GM18498 (cell line): ENCODE measurements at regions not wholly inside any gene's neighbourhood (a gene's known extent, or its start where the extent isn't known, plus 50 kb on each side); places are given as distances from the start of the nearest gene placed in this dataset.
"Not testable (repeated sequence)": the region's sequence is repeated elsewhere in the genome, so short reads cannot be mapped to it uniquely, and the experiment has no call there.

Experiments
- ATAC-seq: cut with Tn5 transposase; IDR thresholded peaks from one replicate; pipeline ENCODE4 v1.9.1; 2021; ENCODE audit warnings: mild to moderate bottlenecking, moderate library complexity; ENCODE audit not compliant: unreplicated experiment

- no peak for ATAC-seq
These were observed 257.4 kb downstream of the KCNJ2 start for GRCh38 chr17:70426752-70427151.

GRCh38 chr17:70434536-70435490, 265.5 kb downstream of the KCNJ2 start:
- no peak for ATAC-seq

- ATAC-seq: no peak
These were observed 268.3 kb downstream of the KCNJ2 start for GRCh38 chr17:70437656-70438055.

GRCh38 chr17:70446446-70446845, 277.1 kb downstream of the KCNJ2 start:
- ATAC-seq: no peak

- no peak for ATAC-seq
These were observed 278.3 kb downstream of the KCNJ2 start for GRCh38 chr17:70447588-70447987.

- not testable (repeated sequence) for ATAC-seq
These were observed 283.7 kb downstream of the KCNJ2 start for GRCh38 chr17:70453075-70453474.

- no peak for ATAC-seq
These were observed 285.0 kb downstream of the KCNJ2 start for GRCh38 chr17:70454377-70454776.

- no peak for ATAC-seq
These were observed 285.6 kb downstream of the KCNJ2 start for GRCh38 chr17:70454908-70455307.

- ATAC-seq: no peak
These were observed 295.7 kb downstream of the KCNJ2 start for GRCh38 chr17:70464995-70465394.

GRCh38 chr17:70468661-70469060, 299.3 kb downstream of the KCNJ2 start:
- no peak for ATAC-seq

GRCh38 chr17:70473049-70473448, 303.7 kb downstream of the KCNJ2 start:
- ATAC-seq: no peak

- ATAC-seq: no peak
These were observed 307.0 kb downstream of the KCNJ2 start for GRCh38 chr17:70476368-70476767.

GRCh38 chr17:70478902-70479301, 309.6 kb downstream of the KCNJ2 start:
- no peak for ATAC-seq

- no peak for ATAC-seq
These were observed 310.4 kb downstream of the KCNJ2 start for GRCh38 chr17:70479779-70480178.

GRCh38 chr17:70483624-70484023, 314.3 kb downstream of the KCNJ2 start:
- ATAC-seq: no peak

- no peak for ATAC-seq
These were observed 314.7 kb downstream of the KCNJ2 start for GRCh38 chr17:70484050-70484449.

GRCh38 chr17:70484496-70484895, 315.2 kb downstream of the KCNJ2 start:
- ATAC-seq: no peak

GRCh38 chr17:70492368-70492767, 323.0 kb downstream of the KCNJ2 start:
- ATAC-seq: no peak

- ATAC-seq: no peak
These were observed 324.0 kb downstream of the KCNJ2 start for GRCh38 chr17:70493277-70493874.

GRCh38 chr17:70498631-70499030, 329.3 kb downstream of the KCNJ2 start:
- no peak for ATAC-seq

- ATAC-seq: no peak
These were observed 329.9 kb downstream of the KCNJ2 start for GRCh38 chr17:70499067-70499786.

- no peak for ATAC-seq
These were observed 334.1 kb downstream of the KCNJ2 start for GRCh38 chr17:70503449-70503848.
